ENCODE measurements at regions not wholly inside any gene's neighbourhood (a gene's known extent, or its start where the extent isn't known, plus 50 kb on each side); places are given as distances from the start of the nearest gene placed in this dataset.

- TF ChIP-seq CTCF (IDR thresholded peaks at IDR 0.05) (no peak), POLR2A (IDR thresholded peaks at IDR 0.05) (no peak)
These were observed 1064.4 kb downstream of the NCAM2 start for GRCh38 chr21:22062472-22063139.

All from uterus (tissue), 2 donors.